Endothelial cell of umbilical vein (primary cell): ENCODE measurements at regions not wholly inside any gene's neighbourhood (a gene's known extent, or its start where the extent isn't known, plus 50 kb on each side); places are given as distances from the start of the nearest gene placed in this dataset.

ENCODE experiments used
- EZH2 ChIP-seq: IDR thresholded peaks from 2 replicates; pipeline ENCODE4 v1.6.1; 2012; ENCODE audit warnings: borderline replicate concordance, low read depth, mild to moderate bottlenecking, moderate library complexity, low read length, inconsistent platforms; ENCODE audit not compliant: severe bottlenecking
- FOS ChIP-seq: IDR thresholded peaks from 2 replicates; pipeline ENCODE4 v1.6.1; 2011; ENCODE audit warnings: mild to moderate bottlenecking, low read length, moderate library complexity, borderline replicate concordance; ENCODE audit not compliant: insufficient read depth
- MYC ChIP-seq: IDR thresholded peaks from one replicate; pipeline ENCODE4 v1.6.1; 2011; ENCODE audit warnings: mild to moderate bottlenecking, low read depth, low read length
- POLR2A ChIP-seq: IDR thresholded peaks from 2 replicates; pipeline ENCODE4 v1.6.1; 2012; ENCODE audit warnings: low read depth, mild to moderate bottlenecking, control low read depth, low read length
- POLR2AphosphoS5 ChIP-seq: IDR thresholded peaks from 2 replicates; pipeline ENCODE4 v1.6.1; 2012; ENCODE audit warnings: low read depth, mild to moderate bottlenecking, control low read depth, low read length, moderate library complexity; ENCODE audit not compliant: insufficient read depth
- TF ChIP-seq, protein P1 (sequence below), 2 donors: IDR thresholded peaks; 1 replicate in 1 of 2; 2 replicates in 1 of 2; pipeline ENCODE4 v1.5.1; 2011; ENCODE audit warnings: low read length in 2 of 2, mild to moderate bottlenecking in 2 of 2, moderate library complexity in 2 of 2, control low read depth in 1 of 2, inconsistent platforms in 1 of 2, low read depth in 1 of 2; ENCODE audit not compliant: insufficient read depth in 1 of 2; ENCODE audit errors: extremely low read depth in 1 of 2
- TF ChIP-seq, protein P2 (sequence below): IDR thresholded peaks from 2 replicates; pipeline ENCODE4 v1.6.1; 2011; ENCODE audit not compliant: insufficient read depth, insufficient read length

DNA sequence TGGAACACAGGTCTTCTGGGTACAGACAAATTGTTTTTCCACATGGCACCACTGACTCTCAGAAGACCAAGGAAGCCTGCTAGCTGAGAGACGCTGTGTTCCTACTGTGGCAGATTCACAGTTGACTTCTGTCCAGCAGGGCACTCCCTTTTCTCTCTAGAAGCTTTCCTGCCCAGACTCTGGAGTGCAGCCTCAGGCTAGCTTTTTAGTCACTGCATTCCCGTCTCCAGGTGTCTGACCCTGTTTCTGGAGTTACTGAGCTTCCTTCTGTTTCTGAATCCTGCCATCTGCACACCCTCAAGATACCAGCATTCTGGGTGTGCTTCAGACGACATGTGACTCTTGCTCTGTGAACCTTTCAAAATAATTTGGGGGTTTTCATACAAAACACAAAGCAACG, 125.1 kb downstream of the TMEM200C start:
- TF ChIP-seq, protein P1, sequence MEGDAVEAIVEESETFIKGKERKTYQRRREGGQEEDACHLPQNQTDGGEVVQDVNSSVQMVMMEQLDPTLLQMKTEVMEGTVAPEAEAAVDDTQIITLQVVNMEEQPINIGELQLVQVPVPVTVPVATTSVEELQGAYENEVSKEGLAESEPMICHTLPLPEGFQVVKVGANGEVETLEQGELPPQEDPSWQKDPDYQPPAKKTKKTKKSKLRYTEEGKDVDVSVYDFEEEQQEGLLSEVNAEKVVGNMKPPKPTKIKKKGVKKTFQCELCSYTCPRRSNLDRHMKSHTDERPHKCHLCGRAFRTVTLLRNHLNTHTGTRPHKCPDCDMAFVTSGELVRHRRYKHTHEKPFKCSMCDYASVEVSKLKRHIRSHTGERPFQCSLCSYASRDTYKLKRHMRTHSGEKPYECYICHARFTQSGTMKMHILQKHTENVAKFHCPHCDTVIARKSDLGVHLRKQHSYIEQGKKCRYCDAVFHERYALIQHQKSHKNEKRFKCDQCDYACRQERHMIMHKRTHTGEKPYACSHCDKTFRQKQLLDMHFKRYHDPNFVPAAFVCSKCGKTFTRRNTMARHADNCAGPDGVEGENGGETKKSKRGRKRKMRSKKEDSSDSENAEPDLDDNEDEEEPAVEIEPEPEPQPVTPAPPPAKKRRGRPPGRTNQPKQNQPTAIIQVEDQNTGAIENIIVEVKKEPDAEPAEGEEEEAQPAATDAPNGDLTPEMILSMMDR (IDR thresholded peaks at IDR 0.05; ENCODE audit: extremely low read depth in 1 of 2, insufficient read depth in 1 of 2, low read depth in 1 of 2, low read length in 2 of 2), result no peak
- TF ChIP-seq POLR2AphosphoS5 (no peak), POLR2A (no peak), EZH2 (no peak), MYC (no peak), FOS (no peak)
- TF ChIP-seq, protein P2, sequence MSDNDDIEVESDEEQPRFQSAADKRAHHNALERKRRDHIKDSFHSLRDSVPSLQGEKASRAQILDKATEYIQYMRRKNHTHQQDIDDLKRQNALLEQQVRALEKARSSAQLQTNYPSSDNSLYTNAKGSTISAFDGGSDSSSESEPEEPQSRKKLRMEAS, result no peak
